PC-3 (cell line): ENCODE measurements at regions not wholly inside any gene's neighbourhood (a gene's known extent, or its start where the extent isn't known, plus 50 kb on each side); places are given as distances from the start of the nearest gene placed in this dataset.

ENCODE experiments used
- CTCF ChIP-seq: fragments of 300-600 bp; sonication (generic); conservative IDR thresholded peaks from 2 replicates; pipeline ENCODE4 v1.5.1; 2017; ENCODE audit warnings: antibody characterized with exemption, low read depth, mild to moderate bottlenecking, low read length
- EZH2 ChIP-seq: fragments of 300-600 bp; sonication (generic); IDR thresholded peaks from one replicate; pipeline ENCODE4 v1.6.1; 2017; ENCODE audit warnings: antibody characterized with exemption, mild to moderate bottlenecking, low read length; ENCODE audit not compliant: unreplicated experiment
- EZH2phosphoT487 ChIP-seq: fragments of 300-600 bp; sonication (generic); IDR thresholded peaks from 2 replicates; pipeline ENCODE4 v1.6.1; 2018; ENCODE audit warnings: mild to moderate bottlenecking, antibody characterized with exemption, low read length, borderline replicate concordance

- TF ChIP-seq EZH2, result no peak
- TF ChIP-seq CTCF, result no peak
- TF ChIP-seq EZH2phosphoT487, result no peak
Observed at GRCh38 chr2:49514201-49514600, 359.9 kb upstream of the FSHR start.
